ENCODE measurements at regions not wholly inside any gene's neighbourhood (a gene's known extent, or its start where the extent isn't known, plus 50 kb on each side); places are given as distances from the start of the nearest gene placed in this dataset.

DNA sequence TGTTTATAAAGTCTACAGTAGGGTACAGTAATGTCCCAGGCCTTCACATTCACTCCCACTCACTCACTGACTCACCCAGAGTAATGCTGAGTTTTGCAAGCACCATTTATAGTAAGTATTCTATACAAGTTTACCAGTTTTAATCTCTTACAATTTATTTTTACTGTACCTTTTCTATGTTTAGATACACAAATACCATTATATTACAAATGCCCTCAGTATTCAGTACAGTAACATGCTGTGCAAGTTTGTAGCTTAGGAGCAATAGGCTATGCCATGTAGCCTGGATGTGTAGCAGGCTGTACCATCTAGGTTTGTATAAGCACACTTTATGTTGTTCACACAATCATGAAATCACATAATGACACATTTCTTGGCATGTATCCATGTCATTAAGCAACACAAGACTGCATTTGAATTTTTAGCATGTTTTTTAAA is 673.6 kb downstream of the CD109 start:
- H3K9me3 ChIP-seq (ENCODE audit: control insufficient read depth, insufficient read depth, low read length) = no peaks in the 10 kb centered on the region
- no peak overlapping the region for H3K27ac Mint-ChIP-seq

DNA sequence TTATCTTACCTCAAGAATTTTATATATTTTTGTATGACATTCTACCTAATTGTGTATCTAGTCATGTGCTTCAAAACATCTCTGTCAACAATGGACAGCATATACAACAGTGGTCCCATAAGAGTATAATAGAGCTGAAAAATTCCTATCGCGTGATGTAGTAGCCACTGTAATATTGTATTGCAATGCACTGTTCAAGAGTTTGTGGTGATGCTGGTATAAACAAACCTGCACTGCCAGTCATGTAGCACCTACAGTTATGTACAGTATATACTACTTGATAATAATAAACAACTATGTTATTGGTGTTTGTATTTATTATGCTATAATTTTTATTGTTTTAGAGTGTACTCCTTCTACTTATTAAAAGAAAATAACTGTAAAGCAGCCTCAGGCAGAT is 672.7 kb downstream of the CD109 start:
- no peak overlapping the region for H3K4me3 Mint-ChIP-seq
- no CpG with 5 or more reads among the region's 2 CpGs for WGBS (ENCODE audit: insufficient coverage)
- H3K9me3 ChIP-seq (ENCODE audit: control insufficient read depth, insufficient read depth, low read length) = no peaks in the 10 kb centered on the region
- no peaks in the 10 kb centered on the region for H3K27me3 ChIP-seq (ENCODE audit: control insufficient read depth, insufficient read depth, low read length)
- H3K9me3 Mint-ChIP-seq = peaks cover 2 to 3% of the 10 kb centered on the region in 2 donors
- H3K4me1 ChIP-seq (ENCODE audit: control insufficient read depth, insufficient read depth, low read length) = no peaks in the 10 kb centered on the region
- no peak for ATAC-seq
- H3K27ac ChIP-seq (ENCODE audit: low read length) = no peak overlapping the region
- no peak overlapping the region for H3K27ac Mint-ChIP-seq
- H3K4me3 ChIP-seq (ENCODE audit: low read length) = no peak overlapping the region
- H3K27me3 Mint-ChIP-seq (ENCODE audit: low read depth in 2 of 2) = no peaks in the 10 kb centered on the region
- H3K36me3 Mint-ChIP-seq = no peaks in the 10 kb centered on the region
- no peaks in the 10 kb centered on the region for H3K4me1 Mint-ChIP-seq
- no peak for DNase-seq
- TF ChIP-seq, protein P1, sequence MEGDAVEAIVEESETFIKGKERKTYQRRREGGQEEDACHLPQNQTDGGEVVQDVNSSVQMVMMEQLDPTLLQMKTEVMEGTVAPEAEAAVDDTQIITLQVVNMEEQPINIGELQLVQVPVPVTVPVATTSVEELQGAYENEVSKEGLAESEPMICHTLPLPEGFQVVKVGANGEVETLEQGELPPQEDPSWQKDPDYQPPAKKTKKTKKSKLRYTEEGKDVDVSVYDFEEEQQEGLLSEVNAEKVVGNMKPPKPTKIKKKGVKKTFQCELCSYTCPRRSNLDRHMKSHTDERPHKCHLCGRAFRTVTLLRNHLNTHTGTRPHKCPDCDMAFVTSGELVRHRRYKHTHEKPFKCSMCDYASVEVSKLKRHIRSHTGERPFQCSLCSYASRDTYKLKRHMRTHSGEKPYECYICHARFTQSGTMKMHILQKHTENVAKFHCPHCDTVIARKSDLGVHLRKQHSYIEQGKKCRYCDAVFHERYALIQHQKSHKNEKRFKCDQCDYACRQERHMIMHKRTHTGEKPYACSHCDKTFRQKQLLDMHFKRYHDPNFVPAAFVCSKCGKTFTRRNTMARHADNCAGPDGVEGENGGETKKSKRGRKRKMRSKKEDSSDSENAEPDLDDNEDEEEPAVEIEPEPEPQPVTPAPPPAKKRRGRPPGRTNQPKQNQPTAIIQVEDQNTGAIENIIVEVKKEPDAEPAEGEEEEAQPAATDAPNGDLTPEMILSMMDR (IDR thresholded peaks at IDR 0.05) = no peak
- no peaks in the 10 kb centered on the region for H3K36me3 ChIP-seq (ENCODE audit: control insufficient read depth, insufficient read depth, low read length)
- intact Hi-C loops (cut with micrococcal nuclease) = no loop called here

More for the DNA sequence above, 673.6 kb downstream of the CD109 start:
- DNase-seq = no peak
- ATAC-seq = no peak
- H3K4me1 ChIP-seq (ENCODE audit: control insufficient read depth, insufficient read depth, low read length) = no peaks in the 10 kb centered on the region
- H3K27ac ChIP-seq (ENCODE audit: low read length) = no peak overlapping the region
- intact Hi-C loops (cut with micrococcal nuclease) = no loop called here
- H3K4me1 Mint-ChIP-seq = no peaks in the 10 kb centered on the region
- no peaks in the 10 kb centered on the region for H3K27me3 ChIP-seq (ENCODE audit: control insufficient read depth, insufficient read depth, low read length)
- H3K36me3 ChIP-seq (ENCODE audit: control insufficient read depth, insufficient read depth, low read length) = no peaks in the 10 kb centered on the region
- H3K36me3 Mint-ChIP-seq = no peaks in the 10 kb centered on the region
- TF ChIP-seq, protein P1 (IDR thresholded peaks at IDR 0.05) = no peak
- no peak overlapping the region for H3K4me3 Mint-ChIP-seq
- H3K27me3 Mint-ChIP-seq (ENCODE audit: low read depth in 2 of 2) = no peaks in the 10 kb centered on the region
- peaks cover 2 to 3% of the 10 kb centered on the region in 2 donors for H3K9me3 Mint-ChIP-seq
- H3K4me3 ChIP-seq (ENCODE audit: low read length) = no peak overlapping the region

DNA sequence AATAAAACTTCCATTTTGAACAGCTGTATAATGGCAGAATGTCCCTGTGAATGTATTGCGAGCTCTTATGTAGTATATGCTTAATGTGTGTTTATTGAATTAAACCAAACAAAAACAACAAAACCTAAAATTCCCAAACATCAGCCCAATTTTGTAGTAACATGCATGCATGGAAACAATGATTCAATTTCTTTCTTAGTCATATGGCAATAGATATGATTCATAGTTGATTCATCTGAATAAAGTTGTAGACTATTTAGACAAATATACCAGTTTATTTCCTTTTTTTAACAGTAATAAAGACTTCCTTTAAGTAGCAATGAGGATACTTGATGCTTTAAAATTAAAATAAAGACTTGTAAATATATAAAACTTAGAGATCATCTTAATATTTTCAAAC is 670.6 kb downstream of the CD109 start:
- Mint-ChIP-seq H3K4me3 (no peak overlapping the region), H3K27ac (no peak overlapping the region), H3K36me3 (no peaks in the 10 kb centered on the region), H3K4me1 (no peaks in the 10 kb centered on the region), H3K9me3 (peaks cover 2 to 3% of the 10 kb centered on the region in 2 donors), H3K27me3 (ENCODE audit: low read depth in 2 of 2) (no peaks in the 10 kb centered on the region)
- Histone ChIP-seq H3K27me3 (ENCODE audit: control insufficient read depth, insufficient read depth, low read length) (no peaks in the 10 kb centered on the region), H3K9me3 (ENCODE audit: control insufficient read depth, insufficient read depth, low read length) (no peaks in the 10 kb centered on the region), H3K36me3 (ENCODE audit: control insufficient read depth, insufficient read depth, low read length) (no peaks in the 10 kb centered on the region), H3K4me3 (ENCODE audit: low read length) (no peak overlapping the region), H3K27ac (ENCODE audit: low read length) (no peak overlapping the region), H3K4me1 (ENCODE audit: control insufficient read depth, insufficient read depth, low read length) (no peaks in the 10 kb centered on the region)
- intact Hi-C loops (cut with micrococcal nuclease) = no loop called here
- TF ChIP-seq, protein P1 (IDR thresholded peaks at IDR 0.05) = no peak
- DNase-seq (no peak), ATAC-seq (no peak)
- no CpG with 5 or more reads among the region's 1 CpG for WGBS (ENCODE audit: insufficient coverage)

DNA sequence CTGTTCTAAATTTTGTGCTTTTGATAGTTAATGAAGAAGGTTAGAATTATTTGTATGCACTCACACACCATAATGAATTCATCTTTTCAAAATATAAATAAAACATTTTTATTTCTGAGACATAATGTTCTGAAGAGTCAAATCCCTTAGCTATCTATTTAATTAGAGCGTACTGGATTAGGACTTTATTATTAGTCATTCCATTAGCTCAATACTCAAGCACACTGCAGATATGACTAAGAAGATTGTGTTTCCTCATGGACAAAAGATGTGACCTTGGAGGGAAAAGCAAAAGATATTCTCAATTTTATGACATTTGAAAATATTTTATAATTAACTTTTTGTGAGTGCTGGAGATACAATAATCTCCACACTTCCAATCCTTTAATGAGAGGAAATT is 666.4 kb downstream of the CD109 start:
- Histone ChIP-seq H3K4me3 (ENCODE audit: low read length) (no peak overlapping the region), H3K36me3 (ENCODE audit: control insufficient read depth, insufficient read depth, low read length) (no peaks in the 10 kb centered on the region), H3K4me1 (ENCODE audit: control insufficient read depth, insufficient read depth, low read length) (no peaks in the 10 kb centered on the region), H3K27me3 (ENCODE audit: control insufficient read depth, insufficient read depth, low read length) (no peaks in the 10 kb centered on the region), H3K9me3 (ENCODE audit: control insufficient read depth, insufficient read depth, low read length) (no peaks in the 10 kb centered on the region), H3K27ac (ENCODE audit: low read length) (no peak overlapping the region)
- no CpG with 5 or more reads among the region's 1 CpG for WGBS (ENCODE audit: insufficient coverage)
- intact Hi-C loops (cut with micrococcal nuclease) = no loop called here
- Mint-ChIP-seq H3K4me3 (no peak overlapping the region), H3K27me3 (ENCODE audit: low read depth in 2 of 2) (no peaks in the 10 kb centered on the region), H3K36me3 (no peaks in the 10 kb centered on the region), H3K9me3 (peaks cover 0 to under 1% of the 10 kb centered on the region in 2 donors), H3K27ac (no peak overlapping the region), H3K4me1 (no peaks in the 10 kb centered on the region)
- ATAC-seq (no peak), DNase-seq (no peak)
- TF ChIP-seq, protein P1 (IDR thresholded peaks at IDR 0.05) = no peak
